WERI-Rb-1 (cell line): ENCODE measurements at regions not wholly inside any gene's neighbourhood (a gene's known extent, or its start where the extent isn't known, plus 50 kb on each side); places are given as distances from the start of the nearest gene placed in this dataset.

ENCODE experiments used
- DNase-seq: peaks from one replicate; pipeline ENCODE4 v3.0.0-alpha.2; 2020
- H3K27ac ChIP-seq: fragments of 250-450 bp; sonication (Bioruptor Pico); 2 replicates; pipeline ENCODE4 v1.5.1; 2020; ENCODE audit warnings: mild to moderate bottlenecking, moderate library complexity
- H3K27me3 ChIP-seq: fragments of 250-450 bp; sonication (Bioruptor Pico); 2 replicates; pipeline ENCODE4 v1.5.1; 2021; ENCODE audit warnings: mild to moderate bottlenecking, low read depth, moderate library complexity; ENCODE audit not compliant: insufficient read depth, severe bottlenecking
- H3K36me3 ChIP-seq: fragments of 250-450 bp; sonication (Bioruptor Pico); 2 replicates; pipeline ENCODE4 v1.5.1; 2020; ENCODE audit warnings: mild to moderate bottlenecking, moderate library complexity
- H3K4me3 ChIP-seq: 2 replicates; pipeline ENCODE4 v1.5.1; 2011; ENCODE audit warnings: low read depth, mild to moderate bottlenecking, control low read depth, low read length
- H3K9me3 ChIP-seq: fragments of 250-450 bp; sonication (Bioruptor Pico); 2 replicates; pipeline ENCODE4 v1.5.1; 2021; ENCODE audit warnings: mild to moderate bottlenecking, moderate library complexity; ENCODE audit not compliant: severe bottlenecking
- CTCF ChIP-seq: IDR thresholded peaks from 2 replicates; pipeline ENCODE4 v1.5.1; 2011; ENCODE audit warnings: low read depth, mild to moderate bottlenecking, control low read depth, inconsistent platforms, low read length

- Histone ChIP-seq H3K27ac (no peak overlapping the region), H3K27me3 (no peaks in the 10 kb centered on the region), H3K4me3 (no peak overlapping the region), H3K36me3 (no peaks in the 10 kb centered on the region), H3K9me3 (no peaks in the 10 kb centered on the region)
- DNase-seq = no peak
- TF ChIP-seq CTCF = no peak
These were observed 734.5 kb upstream of the NUDT12 start for GRCh38 chr5:104297076-104297475.

GRCh38 chr5:104295991-104296390, 733.4 kb upstream of the NUDT12 start:
- TF ChIP-seq CTCF = no peak
- H3K27me3 ChIP-seq = no peaks in the 10 kb centered on the region

GRCh38 chr5:104283136-104283535, 720.5 kb upstream of the NUDT12 start:
- TF ChIP-seq CTCF = no peak
- no peaks in the 10 kb centered on the region for H3K27me3 ChIP-seq
- H3K9me3 ChIP-seq = no peaks in the 10 kb centered on the region
- no peak overlapping the region for H3K27ac ChIP-seq
- H3K36me3 ChIP-seq = no peaks in the 10 kb centered on the region
- no peak for DNase-seq
- H3K4me3 ChIP-seq = no peak overlapping the region

More at GRCh38 chr5:104295991-104296390, 733.4 kb upstream of the NUDT12 start:
- Histone ChIP-seq H3K27ac (no peak overlapping the region), H3K36me3 (no peaks in the 10 kb centered on the region), H3K9me3 (no peaks in the 10 kb centered on the region), H3K4me3 (no peak overlapping the region)
- no peak for DNase-seq

GRCh38 chr5:104273725-104274124, 711.1 kb upstream of the NUDT12 start:
- Histone ChIP-seq H3K9me3 (no peaks in the 10 kb centered on the region), H3K4me3 (no peak overlapping the region), H3K27me3 (no peaks in the 10 kb centered on the region), H3K27ac (no peak overlapping the region), H3K36me3 (no peaks in the 10 kb centered on the region)
- TF ChIP-seq CTCF = no peak
- DNase-seq = no peak

GRCh38 chr5:104267320-104268015, 704.9 kb upstream of the NUDT12 start:
- Histone ChIP-seq H3K9me3 (no peaks in the 10 kb centered on the region), H3K27ac (no peak overlapping the region), H3K36me3 (no peaks in the 10 kb centered on the region), H3K4me3 (no peak overlapping the region), H3K27me3 (no peaks in the 10 kb centered on the region)
- DNase-seq = no peak
- no peak for TF ChIP-seq CTCF

- Histone ChIP-seq H3K27ac (no peak overlapping the region), H3K9me3 (no peaks in the 10 kb centered on the region), H3K36me3 (no peaks in the 10 kb centered on the region), H3K4me3 (no peak overlapping the region), H3K27me3 (no peaks in the 10 kb centered on the region)
- no peak for DNase-seq
- TF ChIP-seq CTCF = no peak
These were observed 703.6 kb upstream of the NUDT12 start for GRCh38 chr5:104266161-104266560.
